ENCODE measurements at regions not wholly inside any gene's neighbourhood (a gene's known extent, or its start where the extent isn't known, plus 50 kb on each side); places are given as distances from the start of the nearest gene placed in this dataset.

DNA sequence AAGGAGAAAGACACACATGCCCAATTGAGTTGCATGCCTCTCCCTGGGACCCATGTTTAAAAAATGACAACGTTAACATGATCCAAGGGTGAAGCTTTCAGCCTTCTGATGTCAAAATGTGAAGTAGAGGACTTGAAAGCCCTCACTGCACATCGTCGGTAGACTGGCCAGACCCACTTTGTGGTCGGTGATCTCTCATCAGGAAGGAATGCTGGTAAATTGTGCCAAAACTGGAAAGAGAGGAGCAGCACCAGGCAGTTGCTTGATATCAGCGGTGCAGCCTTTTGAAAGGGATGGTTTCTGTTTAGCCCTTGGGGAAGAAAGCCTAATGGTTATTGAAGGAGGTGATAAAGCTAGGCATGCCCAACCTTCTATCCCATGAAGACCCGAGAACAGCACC, 125.3 kb upstream of the MARCHF11 start (continued):
- TF ChIP-seq, protein P1, sequence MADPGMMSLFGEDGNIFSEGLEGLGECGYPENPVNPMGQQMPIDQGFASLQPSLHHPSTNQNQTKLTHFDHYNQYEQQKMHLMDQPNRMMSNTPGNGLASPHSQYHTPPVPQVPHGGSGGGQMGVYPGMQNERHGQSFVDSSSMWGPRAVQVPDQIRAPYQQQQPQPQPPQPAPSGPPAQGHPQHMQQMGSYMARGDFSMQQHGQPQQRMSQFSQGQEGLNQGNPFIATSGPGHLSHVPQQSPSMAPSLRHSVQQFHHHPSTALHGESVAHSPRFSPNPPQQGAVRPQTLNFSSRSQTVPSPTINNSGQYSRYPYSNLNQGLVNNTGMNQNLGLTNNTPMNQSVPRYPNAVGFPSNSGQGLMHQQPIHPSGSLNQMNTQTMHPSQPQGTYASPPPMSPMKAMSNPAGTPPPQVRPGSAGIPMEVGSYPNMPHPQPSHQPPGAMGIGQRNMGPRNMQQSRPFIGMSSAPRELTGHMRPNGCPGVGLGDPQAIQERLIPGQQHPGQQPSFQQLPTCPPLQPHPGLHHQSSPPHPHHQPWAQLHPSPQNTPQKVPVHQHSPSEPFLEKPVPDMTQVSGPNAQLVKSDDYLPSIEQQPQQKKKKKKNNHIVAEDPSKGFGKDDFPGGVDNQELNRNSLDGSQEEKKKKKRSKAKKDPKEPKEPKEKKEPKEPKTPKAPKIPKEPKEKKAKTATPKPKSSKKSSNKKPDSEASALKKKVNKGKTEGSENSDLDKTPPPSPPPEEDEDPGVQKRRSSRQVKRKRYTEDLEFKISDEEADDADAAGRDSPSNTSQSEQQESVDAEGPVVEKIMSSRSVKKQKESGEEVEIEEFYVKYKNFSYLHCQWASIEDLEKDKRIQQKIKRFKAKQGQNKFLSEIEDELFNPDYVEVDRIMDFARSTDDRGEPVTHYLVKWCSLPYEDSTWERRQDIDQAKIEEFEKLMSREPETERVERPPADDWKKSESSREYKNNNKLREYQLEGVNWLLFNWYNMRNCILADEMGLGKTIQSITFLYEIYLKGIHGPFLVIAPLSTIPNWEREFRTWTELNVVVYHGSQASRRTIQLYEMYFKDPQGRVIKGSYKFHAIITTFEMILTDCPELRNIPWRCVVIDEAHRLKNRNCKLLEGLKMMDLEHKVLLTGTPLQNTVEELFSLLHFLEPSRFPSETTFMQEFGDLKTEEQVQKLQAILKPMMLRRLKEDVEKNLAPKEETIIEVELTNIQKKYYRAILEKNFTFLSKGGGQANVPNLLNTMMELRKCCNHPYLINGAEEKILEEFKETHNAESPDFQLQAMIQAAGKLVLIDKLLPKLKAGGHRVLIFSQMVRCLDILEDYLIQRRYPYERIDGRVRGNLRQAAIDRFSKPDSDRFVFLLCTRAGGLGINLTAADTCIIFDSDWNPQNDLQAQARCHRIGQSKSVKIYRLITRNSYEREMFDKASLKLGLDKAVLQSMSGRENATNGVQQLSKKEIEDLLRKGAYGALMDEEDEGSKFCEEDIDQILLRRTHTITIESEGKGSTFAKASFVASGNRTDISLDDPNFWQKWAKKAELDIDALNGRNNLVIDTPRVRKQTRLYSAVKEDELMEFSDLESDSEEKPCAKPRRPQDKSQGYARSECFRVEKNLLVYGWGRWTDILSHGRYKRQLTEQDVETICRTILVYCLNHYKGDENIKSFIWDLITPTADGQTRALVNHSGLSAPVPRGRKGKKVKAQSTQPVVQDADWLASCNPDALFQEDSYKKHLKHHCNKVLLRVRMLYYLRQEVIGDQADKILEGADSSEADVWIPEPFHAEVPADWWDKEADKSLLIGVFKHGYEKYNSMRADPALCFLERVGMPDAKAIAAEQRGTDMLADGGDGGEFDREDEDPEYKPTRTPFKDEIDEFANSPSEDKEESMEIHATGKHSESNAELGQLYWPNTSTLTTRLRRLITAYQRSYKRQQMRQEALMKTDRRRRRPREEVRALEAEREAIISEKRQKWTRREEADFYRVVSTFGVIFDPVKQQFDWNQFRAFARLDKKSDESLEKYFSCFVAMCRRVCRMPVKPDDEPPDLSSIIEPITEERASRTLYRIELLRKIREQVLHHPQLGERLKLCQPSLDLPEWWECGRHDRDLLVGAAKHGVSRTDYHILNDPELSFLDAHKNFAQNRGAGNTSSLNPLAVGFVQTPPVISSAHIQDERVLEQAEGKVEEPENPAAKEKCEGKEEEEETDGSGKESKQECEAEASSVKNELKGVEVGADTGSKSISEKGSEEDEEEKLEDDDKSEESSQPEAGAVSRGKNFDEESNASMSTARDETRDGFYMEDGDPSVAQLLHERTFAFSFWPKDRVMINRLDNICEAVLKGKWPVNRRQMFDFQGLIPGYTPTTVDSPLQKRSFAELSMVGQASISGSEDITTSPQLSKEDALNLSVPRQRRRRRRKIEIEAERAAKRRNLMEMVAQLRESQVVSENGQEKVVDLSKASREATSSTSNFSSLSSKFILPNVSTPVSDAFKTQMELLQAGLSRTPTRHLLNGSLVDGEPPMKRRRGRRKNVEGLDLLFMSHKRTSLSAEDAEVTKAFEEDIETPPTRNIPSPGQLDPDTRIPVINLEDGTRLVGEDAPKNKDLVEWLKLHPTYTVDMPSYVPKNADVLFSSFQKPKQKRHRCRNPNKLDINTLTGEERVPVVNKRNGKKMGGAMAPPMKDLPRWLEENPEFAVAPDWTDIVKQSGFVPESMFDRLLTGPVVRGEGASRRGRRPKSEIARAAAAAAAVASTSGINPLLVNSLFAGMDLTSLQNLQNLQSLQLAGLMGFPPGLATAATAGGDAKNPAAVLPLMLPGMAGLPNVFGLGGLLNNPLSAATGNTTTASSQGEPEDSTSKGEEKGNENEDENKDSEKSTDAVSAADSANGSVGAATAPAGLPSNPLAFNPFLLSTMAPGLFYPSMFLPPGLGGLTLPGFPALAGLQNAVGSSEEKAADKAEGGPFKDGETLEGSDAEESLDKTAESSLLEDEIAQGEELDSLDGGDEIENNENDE (IDR thresholded peaks at IDR 0.05; ENCODE audit: insufficient replicate concordance, low read length) = no peak
- TF ChIP-seq CHD2 (IDR thresholded peaks at IDR 0.05; ENCODE audit: low read length) = no peak
- no peak for TF ChIP-seq JUND (IDR thresholded peaks at IDR 0.05; ENCODE audit: low read length)
- TF ChIP-seq, protein P2, sequence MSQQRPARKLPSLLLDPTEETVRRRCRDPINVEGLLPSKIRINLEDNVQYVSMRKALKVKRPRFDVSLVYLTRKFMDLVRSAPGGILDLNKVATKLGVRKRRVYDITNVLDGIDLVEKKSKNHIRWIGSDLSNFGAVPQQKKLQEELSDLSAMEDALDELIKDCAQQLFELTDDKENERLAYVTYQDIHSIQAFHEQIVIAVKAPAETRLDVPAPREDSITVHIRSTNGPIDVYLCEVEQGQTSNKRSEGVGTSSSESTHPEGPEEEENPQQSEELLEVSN (IDR thresholded peaks at IDR 0.05) = no peak
- no peak for TF ChIP-seq TCF12 (IDR thresholded peaks at IDR 0.05; ENCODE audit: low read depth, low read length)
- TF ChIP-seq SP2 (IDR thresholded peaks at IDR 0.05; ENCODE audit: low read length) = no peak
- no peak for TF ChIP-seq CBX5 (IDR thresholded peaks at IDR 0.05; ENCODE audit: low read depth, low read length)
- TF ChIP-seq GTF2F1 (IDR thresholded peaks at IDR 0.05; ENCODE audit: borderline replicate concordance, low read depth, low read length) = no peak
- no peak for TF ChIP-seq ASH2L (IDR thresholded peaks at IDR 0.05; ENCODE audit: low read length)
- no peak for TF ChIP-seq EGR1 (IDR thresholded peaks at IDR 0.05; ENCODE audit: borderline replicate concordance, low read depth, low read length)
- TF ChIP-seq TEAD4 (IDR thresholded peaks at IDR 0.05; ENCODE audit: low read depth, low read length) = no peak
- TF ChIP-seq CHD1 (IDR thresholded peaks at IDR 0.05; ENCODE audit: low read depth, low read length) = no peak
- TF ChIP-seq NANOG (IDR thresholded peaks at IDR 0.05; ENCODE audit: insufficient read depth, low read depth, low read length, poor library complexity, severe bottlenecking) = no peak
